Neutrophil (primary cell): ENCODE measurements at regions not wholly inside any gene's neighbourhood (a gene's known extent, or its start where the extent isn't known, plus 50 kb on each side); places are given as distances from the start of the nearest gene placed in this dataset.

Experiments used
- H3K27ac ChIP-seq: fragments of 200-600 bp; sonication (generic); 2 replicates; pipeline ENCODE4 v1.5.1; 2016; ENCODE audit warnings: mild to moderate bottlenecking, moderate library complexity
- H3K27me3 ChIP-seq: fragments of 200-600 bp; sonication (generic); 2 replicates; pipeline ENCODE4 v1.6.0; 2016; ENCODE audit warnings: mild to moderate bottlenecking
- H3K36me3 ChIP-seq: fragments of 200-600 bp; sonication (generic); 2 replicates; pipeline ENCODE4 v1.5.1; 2017
- H3K4me1 ChIP-seq, 2 experiments: fragments of 200-600 bp in 1 of 2; sonication (generic) in 1 of 2; 1 replicate in 1 of 2; 2 replicates in 1 of 2; pipeline versions ENCODE4 v1.5.1 to v1.6.1; 2013 to 2016; ENCODE audit warnings: low read depth in 1 of 2, low read length in 1 of 2, mild to moderate bottlenecking in 1 of 2, moderate library complexity in 1 of 2; ENCODE audit not compliant: control insufficient read depth in 1 of 2, insufficient read depth in 1 of 2
- H3K4me3 ChIP-seq, 2 experiments: fragments of 200-600 bp in 1 of 2; sonication (generic) in 1 of 2; 1 replicate in 1 of 2; 2 replicates in 1 of 2; pipeline ENCODE4 v1.5.1; 2013 to 2016; ENCODE audit warnings: low read depth in 1 of 2, low read length in 1 of 2, mild to moderate bottlenecking in 1 of 2, moderate library complexity in 1 of 2
- H3K9me3 ChIP-seq: fragments of 200-600 bp; sonication (generic); 2 replicates; pipeline ENCODE4 v1.5.1; 2016
- CTCF ChIP-seq: fragments of 200-600 bp; sonication (generic); IDR thresholded peaks from 2 replicates; pipeline ENCODE4 v1.5.1; 2016; ENCODE audit warnings: antibody characterized with exemption

- H3K9me3 ChIP-seq = no peaks in the 10 kb centered on the region
- H3K27me3 ChIP-seq = no peaks in the 10 kb centered on the region
- no peak overlapping the region for H3K27ac ChIP-seq
- no peak for TF ChIP-seq CTCF
- no peaks in the 10 kb centered on the region for H3K4me1 ChIP-seq
- H3K4me3 ChIP-seq = no peak overlapping the region
- no peaks in the 10 kb centered on the region for H3K36me3 ChIP-seq
Measured at GRCh38 chr18:42185486-42185885, 230.5 kb downstream of the PIK3C3 start.

- TF ChIP-seq CTCF = no peak
- Histone ChIP-seq H3K27ac (no peak overlapping the region), H3K4me3 (no peak overlapping the region), H3K27me3 (no peaks in the 10 kb centered on the region), H3K9me3 (no peaks in the 10 kb centered on the region), H3K36me3 (no peaks in the 10 kb centered on the region), H3K4me1 (no peaks in the 10 kb centered on the region)
Measured at GRCh38 chr18:42187611-42188380, 232.8 kb downstream of the PIK3C3 start.

- H3K27me3 ChIP-seq = no peaks in the 10 kb centered on the region
Measured at GRCh38 chr18:42190643-42191042, 235.6 kb downstream of the PIK3C3 start.

GRCh38 chr18:42192251-42193248, 237.5 kb downstream of the PIK3C3 start:
- Histone ChIP-seq H3K27me3 (no peaks in the 10 kb centered on the region), H3K36me3 (no peaks in the 10 kb centered on the region), H3K9me3 (no peaks in the 10 kb centered on the region), H3K27ac (no peak overlapping the region), H3K4me3 (no peak overlapping the region), H3K4me1 (no peaks in the 10 kb centered on the region)
- no peak for TF ChIP-seq CTCF

More at GRCh38 chr18:42190643-42191042, 235.6 kb downstream of the PIK3C3 start:
- H3K4me1 ChIP-seq = no peaks in the 10 kb centered on the region
- no peak for TF ChIP-seq CTCF
- H3K9me3 ChIP-seq = no peaks in the 10 kb centered on the region
- H3K4me3 ChIP-seq = no peak overlapping the region
- no peak overlapping the region for H3K27ac ChIP-seq
- H3K36me3 ChIP-seq = no peaks in the 10 kb centered on the region

- Histone ChIP-seq H3K27me3 (no peaks in the 10 kb centered on the region), H3K27ac (no peak overlapping the region), H3K4me1 (no peaks in the 10 kb centered on the region), H3K36me3 (no peaks in the 10 kb centered on the region), H3K9me3 (no peaks in the 10 kb centered on the region), H3K4me3 (no peak overlapping the region)
- TF ChIP-seq CTCF = no peak
Measured at GRCh38 chr18:42196651-42197050, 241.6 kb downstream of the PIK3C3 start.
